ENCODE measurements at regions not wholly inside any gene's neighbourhood (a gene's known extent, or its start where the extent isn't known, plus 50 kb on each side); places are given as distances from the start of the nearest gene placed in this dataset.

DNA sequence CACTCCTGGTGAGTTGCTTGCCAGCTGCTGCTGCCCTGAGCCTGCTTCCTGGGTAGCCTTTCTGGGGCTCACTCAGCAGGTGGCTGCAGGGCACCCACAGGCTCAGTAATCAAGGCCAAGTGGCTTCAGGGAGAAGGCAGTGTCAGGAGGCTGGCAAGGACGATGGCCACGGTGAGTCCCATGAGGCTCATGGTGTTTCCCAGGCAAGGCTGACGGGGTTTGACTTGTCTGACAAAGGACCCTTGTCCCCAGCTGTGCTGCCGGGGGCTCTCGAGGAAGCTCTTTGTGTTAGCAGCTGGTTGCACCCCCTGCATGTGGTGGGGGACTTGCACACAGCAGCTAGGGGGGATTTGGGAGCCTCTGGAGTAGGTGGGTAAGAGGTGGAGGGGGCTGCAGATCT lies 190.5 kb upstream of the C1orf174 start:
- Histone ChIP-seq H3K79me2 (ENCODE audit: insufficient read depth, low read depth) (no peaks in the 10 kb centered on the region), H3K4me2 (no peak overlapping the region), H3K27me3 (ENCODE audit: insufficient read depth, low read depth) (peaks cover 3% of the 10 kb centered on the region; the same call in 1 of the 2 replicates), H3K9ac (no peak overlapping the region), H3K36me3 (ENCODE audit: insufficient read depth) (no peaks in the 10 kb centered on the region), H3K4me1 (ENCODE audit: low read depth, poor library complexity, severe bottlenecking) (no peaks in the 10 kb centered on the region), H2AFZ (ENCODE audit: low read depth) (no peak overlapping the region), H4K20me1 (ENCODE audit: insufficient read depth) (no peaks in the 10 kb centered on the region), H3K27ac (no peak overlapping the region), H3K4me3 (IDR thresholded peaks at IDR 0.05; ENCODE audit: insufficient read depth, low read depth, low read length) (no peak overlapping the region)
- TF ChIP-seq, protein P1, sequence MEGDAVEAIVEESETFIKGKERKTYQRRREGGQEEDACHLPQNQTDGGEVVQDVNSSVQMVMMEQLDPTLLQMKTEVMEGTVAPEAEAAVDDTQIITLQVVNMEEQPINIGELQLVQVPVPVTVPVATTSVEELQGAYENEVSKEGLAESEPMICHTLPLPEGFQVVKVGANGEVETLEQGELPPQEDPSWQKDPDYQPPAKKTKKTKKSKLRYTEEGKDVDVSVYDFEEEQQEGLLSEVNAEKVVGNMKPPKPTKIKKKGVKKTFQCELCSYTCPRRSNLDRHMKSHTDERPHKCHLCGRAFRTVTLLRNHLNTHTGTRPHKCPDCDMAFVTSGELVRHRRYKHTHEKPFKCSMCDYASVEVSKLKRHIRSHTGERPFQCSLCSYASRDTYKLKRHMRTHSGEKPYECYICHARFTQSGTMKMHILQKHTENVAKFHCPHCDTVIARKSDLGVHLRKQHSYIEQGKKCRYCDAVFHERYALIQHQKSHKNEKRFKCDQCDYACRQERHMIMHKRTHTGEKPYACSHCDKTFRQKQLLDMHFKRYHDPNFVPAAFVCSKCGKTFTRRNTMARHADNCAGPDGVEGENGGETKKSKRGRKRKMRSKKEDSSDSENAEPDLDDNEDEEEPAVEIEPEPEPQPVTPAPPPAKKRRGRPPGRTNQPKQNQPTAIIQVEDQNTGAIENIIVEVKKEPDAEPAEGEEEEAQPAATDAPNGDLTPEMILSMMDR (conservative IDR thresholded peaks at IDR 0.05; ENCODE audit: low read depth, low read length), result no peak

DNA sequence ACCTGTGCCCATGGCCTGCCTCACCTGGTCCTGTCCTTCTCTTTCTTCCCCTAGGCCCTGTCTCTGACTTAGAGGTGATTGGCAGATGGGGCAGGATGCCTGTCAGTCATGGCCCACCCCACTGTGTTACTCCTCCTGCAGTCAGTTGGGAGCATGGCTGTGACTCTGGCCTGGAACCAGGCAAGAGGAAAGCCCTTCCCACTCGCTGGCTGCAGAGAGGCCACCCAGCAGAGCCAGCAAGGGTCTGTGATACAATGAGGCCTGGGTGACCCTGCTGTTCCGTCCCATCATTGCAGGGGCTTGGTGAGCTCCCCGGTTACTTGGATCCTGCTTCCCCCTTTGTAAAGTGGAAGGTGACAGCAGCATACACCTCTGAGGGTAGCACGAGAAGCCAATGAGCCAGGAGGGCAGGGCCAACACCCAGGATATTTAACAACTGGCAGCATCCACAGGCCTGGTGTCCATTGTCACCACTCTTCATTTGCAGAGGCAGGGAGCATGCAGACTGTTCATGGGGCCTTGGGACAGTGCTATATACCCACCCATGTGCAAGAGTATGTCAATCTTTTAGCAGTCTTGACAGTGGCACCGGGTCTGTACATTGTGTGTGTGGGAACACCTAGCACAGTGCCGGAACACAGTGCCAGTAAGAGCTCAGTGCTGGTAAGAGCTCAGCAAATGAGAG lies 191.0 kb upstream of the C1orf174 start:
- Histone ChIP-seq H3K27ac (no peak overlapping the region), H3K4me1 (ENCODE audit: low read depth, poor library complexity, severe bottlenecking) (no peaks in the 10 kb centered on the region), H4K20me1 (ENCODE audit: insufficient read depth) (no peaks in the 10 kb centered on the region), H3K9ac (no peak overlapping the region), H3K4me2 (no peak overlapping the region), H3K36me3 (ENCODE audit: insufficient read depth) (no peaks in the 10 kb centered on the region), H3K27me3 (ENCODE audit: insufficient read depth, low read depth) (peaks cover 3% of the 10 kb centered on the region; the same call in 1 of the 2 replicates), H3K79me2 (ENCODE audit: insufficient read depth, low read depth) (no peaks in the 10 kb centered on the region), H2AFZ (ENCODE audit: low read depth) (no peak overlapping the region), H3K4me3 (IDR thresholded peaks at IDR 0.05; ENCODE audit: insufficient read depth, low read depth, low read length) (no peak overlapping the region)
- TF ChIP-seq, protein P1 (conservative IDR thresholded peaks at IDR 0.05; ENCODE audit: low read depth, low read length), result no peak

DNA sequence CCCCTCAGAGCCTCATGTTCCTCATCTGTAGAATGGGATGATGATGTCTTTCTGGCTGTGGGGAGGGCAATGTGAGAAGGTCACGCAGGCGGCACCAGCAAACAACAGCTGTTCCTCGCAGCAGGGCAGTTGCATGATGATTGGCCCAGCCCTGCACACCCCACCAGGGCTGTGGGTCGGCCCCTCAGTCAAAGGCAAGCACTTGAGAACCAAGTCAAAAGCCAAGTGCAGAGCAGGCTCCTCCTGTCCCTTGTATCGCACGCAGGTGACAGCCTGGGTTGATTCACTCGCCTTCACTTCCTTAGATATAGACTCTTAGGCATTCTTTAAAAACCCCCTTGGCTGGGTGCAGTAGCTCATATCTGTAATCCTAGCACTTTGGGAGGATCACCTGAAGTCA lies 191.9 kb upstream of the C1orf174 start:
- Histone ChIP-seq H3K4me2 (no peak overlapping the region), H3K4me3 (IDR thresholded peaks at IDR 0.05; ENCODE audit: insufficient read depth, low read depth, low read length) (no peak overlapping the region), H3K27ac (no peak overlapping the region), H4K20me1 (ENCODE audit: insufficient read depth) (no peaks in the 10 kb centered on the region), H3K9ac (no peak overlapping the region), H3K79me2 (ENCODE audit: insufficient read depth, low read depth) (no peaks in the 10 kb centered on the region), H3K27me3 (ENCODE audit: insufficient read depth, low read depth) (peaks cover 3% of the 10 kb centered on the region; the same call in 1 of the 2 replicates), H3K36me3 (ENCODE audit: insufficient read depth) (no peaks in the 10 kb centered on the region), H2AFZ (ENCODE audit: low read depth) (no peak overlapping the region), H3K4me1 (ENCODE audit: low read depth, poor library complexity, severe bottlenecking) (no peaks in the 10 kb centered on the region)
- TF ChIP-seq, protein P1 (conservative IDR thresholded peaks at IDR 0.05; ENCODE audit: low read depth, low read length), result no peak

DNA sequence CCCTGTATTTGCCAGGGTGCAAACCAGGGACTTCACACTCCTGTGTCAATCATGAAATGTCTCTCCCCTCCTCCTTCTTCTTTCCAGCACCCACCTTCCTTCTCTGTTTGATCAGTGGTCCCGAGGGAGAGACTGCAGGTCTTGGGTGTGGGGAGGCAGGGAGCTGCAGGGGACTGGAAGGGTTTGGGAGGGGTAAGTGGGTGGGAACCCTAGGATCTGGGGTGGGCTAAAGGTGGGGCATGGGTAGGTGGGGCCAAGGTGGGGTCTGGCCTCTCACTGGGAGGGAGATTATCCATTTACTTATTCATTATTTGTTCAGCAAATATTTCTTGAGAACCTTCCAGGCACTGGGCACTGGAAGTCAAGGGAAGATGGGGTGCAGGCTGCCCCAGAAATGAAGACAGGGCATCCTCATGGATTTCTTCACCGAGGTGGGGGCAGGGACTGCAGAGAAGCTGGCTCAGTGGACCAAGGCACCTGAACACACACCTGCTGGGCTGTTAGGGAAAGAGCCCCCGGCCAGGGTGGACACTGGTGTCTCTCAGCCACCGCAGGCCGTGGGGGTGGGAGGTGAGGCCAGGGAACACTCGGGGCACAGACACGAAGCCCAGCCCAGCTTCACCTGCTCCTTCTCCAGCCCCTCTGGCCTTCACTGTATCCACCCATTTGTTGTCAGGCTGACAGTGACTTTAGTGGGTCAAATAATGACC lies 193.9 kb upstream of the C1orf174 start:
- Histone ChIP-seq H3K4me2 (no peak overlapping the region), H3K4me1 (ENCODE audit: low read depth, poor library complexity, severe bottlenecking) (no peaks in the 10 kb centered on the region), H2AFZ (ENCODE audit: low read depth) (no peak overlapping the region), H4K20me1 (ENCODE audit: insufficient read depth) (no peaks in the 10 kb centered on the region), H3K79me2 (ENCODE audit: insufficient read depth, low read depth) (no peaks in the 10 kb centered on the region), H3K27ac (no peak overlapping the region), H3K9ac (no peak overlapping the region), H3K4me3 (IDR thresholded peaks at IDR 0.05; ENCODE audit: insufficient read depth, low read depth, low read length) (no peak overlapping the region), H3K27me3 (ENCODE audit: insufficient read depth, low read depth) (no peaks in the 10 kb centered on the region), H3K36me3 (ENCODE audit: insufficient read depth) (no peaks in the 10 kb centered on the region)
- TF ChIP-seq, protein P1 (conservative IDR thresholded peaks at IDR 0.05; ENCODE audit: low read depth, low read length), result no peak
